SU-DHL-6 (cell line): ENCODE measurements at regions not wholly inside any gene's neighbourhood (a gene's known extent, or its start where the extent isn't known, plus 50 kb on each side); places are given as distances from the start of the nearest gene placed in this dataset.
"Not testable (repeated sequence)": the region's sequence is repeated elsewhere in the genome, so short reads cannot be mapped to it uniquely, and the experiment has no call there.

ENCODE experiments used
- H2AFZ ChIP-seq: fragments of 200-600 bp; sonication (generic); 2 replicates; pipeline ENCODE4 v1.6.1; 2014; ENCODE audit warnings: low read depth, mild to moderate bottlenecking, moderate library complexity, mixed read lengths, antibody characterized with exemption, low read length; ENCODE audit not compliant: severe bottlenecking
- H3F3A ChIP-seq: fragments of 200-600 bp; shearing (Covaris generic); 2 replicates; pipeline ENCODE4 v1.6.0; 2016; ENCODE audit warnings: antibody characterized with exemption, mild to moderate bottlenecking; ENCODE audit not compliant: insufficient read depth
- H3K27ac ChIP-seq: fragments of 200-600 bp; sonication (generic); 2 replicates; pipeline ENCODE4 v1.5.1; 2016; ENCODE audit warnings: low read depth, mild to moderate bottlenecking, low read length, moderate library complexity, mixed read lengths
- H3K27me3 ChIP-seq: fragments of 200-600 bp; sonication (generic), shearing (Covaris generic); 2 replicates; pipeline ENCODE4 v1.6.0; 2014; ENCODE audit warnings: mild to moderate bottlenecking, low read length
- H3K36me3 ChIP-seq: fragments of 200-600 bp; sonication (generic); 2 replicates; pipeline ENCODE4 v1.6.1; 2014; ENCODE audit warnings: mild to moderate bottlenecking, low read length, mixed read lengths
- H3K4me2 ChIP-seq: fragments of 300-600, 200-600 bp; shearing (Covaris generic), sonication (generic); 2 replicates; pipeline ENCODE4 v1.6.0; 2014; ENCODE audit warnings: low read length, low read depth, mild to moderate bottlenecking; ENCODE audit not compliant: poor library complexity, severe bottlenecking
- H3K4me3 ChIP-seq: fragments of 200-600 bp; sonication (generic); 2 replicates; pipeline ENCODE4 v1.5.1; 2014; ENCODE audit warnings: antibody characterized with exemption, low read length, mild to moderate bottlenecking, mixed read lengths; ENCODE audit not compliant: insufficient read depth, poor library complexity, severe bottlenecking
- H3K79me2 ChIP-seq: fragments of 200-600 bp; sonication (generic); 2 replicates; pipeline ENCODE4 v1.6.1; 2014; ENCODE audit warnings: mild to moderate bottlenecking, low read length, moderate library complexity; ENCODE audit not compliant: insufficient read depth
- H3K9ac ChIP-seq: fragments of 200-600 bp; sonication (generic); 2 replicates; pipeline ENCODE4 v1.7.0; 2014; ENCODE audit warnings: mild to moderate bottlenecking, low read length
- H3K9me2 ChIP-seq: fragments of 200-600 bp; sonication (generic); replicated peaks from 2 replicates; pipeline ENCODE4 v1.6.1; 2014; ENCODE audit warnings: low read length; ENCODE audit not compliant: insufficient read depth
- H3K9me3 ChIP-seq: fragments of 200-600 bp; sonication (generic); 2 replicates; pipeline ENCODE4 v1.6.1; 2014; ENCODE audit warnings: low read length, mixed read lengths; ENCODE audit not compliant: insufficient read depth
- H4K20me1 ChIP-seq: fragments of 200-600 bp; sonication (generic); 2 replicates; pipeline ENCODE4 v1.6.1; 2014; ENCODE audit warnings: low read depth, mild to moderate bottlenecking, antibody characterized with exemption, low read length, moderate library complexity, mixed read lengths
- EZH2phosphoT487 ChIP-seq: fragments of 200-600 bp; sonication (generic), shearing (Covaris generic); conservative IDR thresholded peaks from 2 replicates; pipeline ENCODE4 v1.6.1; 2018; ENCODE audit warnings: mild to moderate bottlenecking, antibody characterized with exemption, low read length, moderate library complexity, mixed read lengths
- TF ChIP-seq, protein P1 (sequence below): fragments of 200-600 bp; sonication (generic); IDR thresholded peaks from one replicate; pipeline ENCODE4 v1.5.1; 2017; ENCODE audit warnings: antibody characterized with exemption, mild to moderate bottlenecking, low read length, moderate library complexity; ENCODE audit not compliant: insufficient read depth, poor library complexity, severe bottlenecking

- no peaks in the 10 kb centered on the region for H3K9me3 ChIP-seq
- no peak overlapping the region for H3K4me3 ChIP-seq
- no peak overlapping the region for H2AFZ ChIP-seq
- H3K79me2 ChIP-seq, result no peaks in the 10 kb centered on the region
- no peak overlapping the region for H3K9ac ChIP-seq
- H3K27ac ChIP-seq, result no peak overlapping the region
- H3F3A ChIP-seq, result no peaks in the 10 kb centered on the region
- H3K36me3 ChIP-seq, result no peaks in the 10 kb centered on the region
- H4K20me1 ChIP-seq, result no peaks in the 10 kb centered on the region; the same call in 1 of the 2 replicates
- no peaks in the 10 kb centered on the region for H3K27me3 ChIP-seq
- TF ChIP-seq, protein P1, sequence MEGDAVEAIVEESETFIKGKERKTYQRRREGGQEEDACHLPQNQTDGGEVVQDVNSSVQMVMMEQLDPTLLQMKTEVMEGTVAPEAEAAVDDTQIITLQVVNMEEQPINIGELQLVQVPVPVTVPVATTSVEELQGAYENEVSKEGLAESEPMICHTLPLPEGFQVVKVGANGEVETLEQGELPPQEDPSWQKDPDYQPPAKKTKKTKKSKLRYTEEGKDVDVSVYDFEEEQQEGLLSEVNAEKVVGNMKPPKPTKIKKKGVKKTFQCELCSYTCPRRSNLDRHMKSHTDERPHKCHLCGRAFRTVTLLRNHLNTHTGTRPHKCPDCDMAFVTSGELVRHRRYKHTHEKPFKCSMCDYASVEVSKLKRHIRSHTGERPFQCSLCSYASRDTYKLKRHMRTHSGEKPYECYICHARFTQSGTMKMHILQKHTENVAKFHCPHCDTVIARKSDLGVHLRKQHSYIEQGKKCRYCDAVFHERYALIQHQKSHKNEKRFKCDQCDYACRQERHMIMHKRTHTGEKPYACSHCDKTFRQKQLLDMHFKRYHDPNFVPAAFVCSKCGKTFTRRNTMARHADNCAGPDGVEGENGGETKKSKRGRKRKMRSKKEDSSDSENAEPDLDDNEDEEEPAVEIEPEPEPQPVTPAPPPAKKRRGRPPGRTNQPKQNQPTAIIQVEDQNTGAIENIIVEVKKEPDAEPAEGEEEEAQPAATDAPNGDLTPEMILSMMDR, result no peak
- no peak for TF ChIP-seq EZH2phosphoT487
- H3K9me2 ChIP-seq, result no peaks in the 10 kb centered on the region
- H3K4me2 ChIP-seq, result no peak overlapping the region
Observed at GRCh38 chr7:96558093-96558492, 151.6 kb downstream of the SEM1 start.

- H3K9ac ChIP-seq, H3F3A ChIP-seq, H4K20me1 ChIP-seq, H3K9me3 ChIP-seq, H3K4me2 ChIP-seq, H3K27me3 ChIP-seq, H2AFZ ChIP-seq, H3K79me2 ChIP-seq, H3K36me3 ChIP-seq, H3K9me2 ChIP-seq, H3K27ac ChIP-seq, H3K4me3 ChIP-seq: not testable (repeated sequence)
Observed at GRCh38 chr7:96557598-96557997, 152.0 kb downstream of the SEM1 start.

DNA sequence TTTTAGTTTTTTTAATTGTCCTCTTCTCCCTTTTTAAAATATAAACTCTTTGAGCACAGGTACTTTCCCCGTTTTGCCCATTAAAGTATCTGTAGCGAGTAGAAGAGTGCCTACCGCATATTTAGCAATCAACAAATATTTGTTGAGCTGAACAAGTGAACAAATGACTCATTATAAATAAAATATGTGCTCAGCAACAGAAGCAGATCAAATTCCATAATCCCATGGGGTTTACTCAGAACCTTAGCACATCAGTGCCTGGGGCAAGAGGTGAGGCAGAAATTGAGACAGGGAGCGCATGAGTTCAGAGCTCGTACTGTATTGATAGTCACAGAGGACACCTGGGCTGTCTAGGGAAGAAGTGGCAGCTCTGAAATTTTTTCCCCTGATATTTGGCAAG, 161.0 kb downstream of the SEM1 start:
- Histone ChIP-seq H3K79me2 (no peaks in the 10 kb centered on the region), H2AFZ (no peak overlapping the region), H3K4me3 (no peak overlapping the region), H3K4me2 (no peak overlapping the region), H3K27ac (no peak overlapping the region), H3K9me2 (no peaks in the 10 kb centered on the region), H3F3A (no peaks in the 10 kb centered on the region), H4K20me1 (no peaks in the 10 kb centered on the region), H3K9ac (no peak overlapping the region), H3K9me3 (no peaks in the 10 kb centered on the region), H3K36me3 (no peaks in the 10 kb centered on the region), H3K27me3 (0 out of 2 replicates have a peak, but pooled peaks cover 4% of the 10 kb centered on the region)
- TF ChIP-seq, protein P1, result no peak
- no peak for TF ChIP-seq EZH2phosphoT487

DNA sequence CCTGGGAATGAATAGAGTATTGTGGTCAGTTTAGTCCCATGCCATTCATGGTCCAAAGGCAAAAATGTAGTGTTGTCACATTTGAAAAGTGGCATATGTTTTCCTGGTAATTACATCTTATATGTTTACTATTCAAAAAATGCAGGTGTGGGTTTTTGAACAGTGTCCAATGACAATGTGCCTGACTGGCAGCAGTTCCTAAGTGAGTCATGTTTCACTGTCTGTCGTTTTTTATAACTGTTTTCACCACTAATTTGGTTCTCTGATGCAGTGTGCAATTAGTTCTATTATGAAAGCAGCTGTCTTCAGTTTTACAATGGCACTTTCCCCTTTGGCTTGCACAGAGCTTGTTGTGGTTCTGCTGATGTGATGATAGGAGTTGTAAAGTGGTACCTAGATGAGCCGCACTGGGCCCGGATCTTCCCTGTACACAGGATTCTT, 162.3 kb downstream of the SEM1 start:
- Histone ChIP-seq H3K27ac (no peak overlapping the region), H3K9me3 (no peaks in the 10 kb centered on the region), H3K36me3 (no peaks in the 10 kb centered on the region), H3K27me3 (0 out of 2 replicates have a peak, but pooled peaks cover 4% of the 10 kb centered on the region), H3K79me2 (no peaks in the 10 kb centered on the region), H4K20me1 (no peaks in the 10 kb centered on the region), H3K9me2 (no peaks in the 10 kb centered on the region), H3F3A (no peaks in the 10 kb centered on the region), H3K4me2 (no peak overlapping the region), H3K9ac (no peak overlapping the region), H3K4me3 (no peak overlapping the region), H2AFZ (no peak overlapping the region)
- TF ChIP-seq EZH2phosphoT487, result no peak
- TF ChIP-seq, protein P1, result no peak
